ENCODE measurements at regions not wholly inside any gene's neighbourhood (a gene's known extent, or its start where the extent isn't known, plus 50 kb on each side); places are given as distances from the start of the nearest gene placed in this dataset.

- no peak for DNase-seq
These were observed 361.1 kb upstream of the SHH start for GRCh38 chr7:156173346-156173745.

GRCh38 chr7:156172638-156173037, 360.4 kb upstream of the SHH start:
- no peak for DNase-seq

GRCh38 chr7:156169474-156170370, 357.5 kb upstream of the SHH start:
- DNase-seq: no peak

GRCh38 chr7:156168434-156168833, 356.2 kb upstream of the SHH start:
- no peak for DNase-seq

GRCh38 chr7:156167987-156168386, 355.7 kb upstream of the SHH start:
- no peak for DNase-seq

GRCh38 chr7:156167417-156167807, 355.1 kb upstream of the SHH start:
- DNase-seq: no peak

GRCh38 chr7:156166692-156167416, 354.6 kb upstream of the SHH start:
- no peak for DNase-seq

GRCh38 chr7:156163747-156164146, 351.5 kb upstream of the SHH start:
- DNase-seq: no peak

GRCh38 chr7:156162451-156162850, 350.2 kb upstream of the SHH start:
- no peak for DNase-seq

GRCh38 chr7:156160811-156161210, 348.5 kb upstream of the SHH start:
- DNase-seq: no peak

GRCh38 chr7:156158693-156159092, 346.4 kb upstream of the SHH start:
- no peak for DNase-seq

GRCh38 chr7:156158213-156158612, 345.9 kb upstream of the SHH start:
- DNase-seq: no peak

- DNase-seq: no peak
These were observed 345.2 kb upstream of the SHH start for GRCh38 chr7:156157409-156158012.

- DNase-seq: no peak
These were observed 344.6 kb upstream of the SHH start for GRCh38 chr7:156156734-156157408.

- no peak for DNase-seq
These were observed 343.9 kb upstream of the SHH start for GRCh38 chr7:156155988-156156733.

- no peak for DNase-seq
These were observed 341.3 kb upstream of the SHH start for GRCh38 chr7:156153590-156153989.

- DNase-seq: no peak
These were observed 340.1 kb upstream of the SHH start for GRCh38 chr7:156152390-156152789.

- DNase-seq: no peak
These were observed 339.4 kb upstream of the SHH start for GRCh38 chr7:156151658-156152057.

- no peak for DNase-seq
These were observed 338.8 kb upstream of the SHH start for GRCh38 chr7:156151078-156151477.

GRCh38 chr7:156148995-156149394, 336.7 kb upstream of the SHH start:
- no peak for DNase-seq

- DNase-seq: no peak
These were observed 336.3 kb upstream of the SHH start for GRCh38 chr7:156148547-156148946.

GRCh38 chr7:156147756-156148504, 335.7 kb upstream of the SHH start:
- no peak for DNase-seq
